ENCODE measurements at regions not wholly inside any gene's neighbourhood (a gene's known extent, or its start where the extent isn't known, plus 50 kb on each side); places are given as distances from the start of the nearest gene placed in this dataset.

DNA sequence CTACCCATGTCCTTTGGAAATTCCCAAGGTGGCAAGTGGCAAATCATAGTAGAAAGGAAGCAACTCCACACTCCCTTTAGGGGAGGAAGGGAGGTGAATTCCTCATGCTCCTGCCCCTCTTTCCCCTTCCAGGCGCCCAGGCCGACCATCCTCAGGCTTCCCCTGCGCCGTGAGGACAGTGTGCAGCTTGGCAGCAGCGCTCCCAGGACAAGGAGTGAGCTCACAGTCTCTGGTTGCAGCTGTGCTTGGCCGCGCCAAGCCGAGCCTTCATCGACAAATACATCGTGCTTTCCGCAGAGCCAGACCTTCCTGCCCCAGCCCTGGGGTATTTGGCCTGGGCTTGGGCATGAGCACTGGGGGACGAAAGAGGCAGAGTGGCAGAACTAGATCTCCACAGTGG lies 112.6 kb downstream of the ENGASE start:
- DNase-seq, result no peak

DNA sequence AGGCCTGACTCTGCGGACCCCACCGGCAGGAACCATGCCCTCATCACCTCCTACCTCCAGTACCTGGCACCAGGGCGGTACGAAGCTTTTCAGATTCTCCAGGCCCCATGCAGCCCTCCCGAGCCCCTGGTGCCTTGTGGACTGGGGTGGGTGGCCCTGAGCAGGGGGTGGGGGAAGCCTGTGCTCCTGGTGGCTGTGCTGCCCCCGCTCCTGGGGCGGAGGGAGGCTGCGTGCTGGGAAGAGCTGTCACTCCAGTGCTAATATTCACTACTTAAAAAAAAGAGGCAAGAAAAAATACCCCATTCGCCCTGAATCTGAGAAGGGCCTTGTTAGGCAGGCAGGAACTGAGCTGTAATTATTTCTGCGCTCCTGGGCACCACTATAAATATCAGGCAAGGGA lies 111.8 kb downstream of the ENGASE start:
- DNase-seq, result no peak

DNA sequence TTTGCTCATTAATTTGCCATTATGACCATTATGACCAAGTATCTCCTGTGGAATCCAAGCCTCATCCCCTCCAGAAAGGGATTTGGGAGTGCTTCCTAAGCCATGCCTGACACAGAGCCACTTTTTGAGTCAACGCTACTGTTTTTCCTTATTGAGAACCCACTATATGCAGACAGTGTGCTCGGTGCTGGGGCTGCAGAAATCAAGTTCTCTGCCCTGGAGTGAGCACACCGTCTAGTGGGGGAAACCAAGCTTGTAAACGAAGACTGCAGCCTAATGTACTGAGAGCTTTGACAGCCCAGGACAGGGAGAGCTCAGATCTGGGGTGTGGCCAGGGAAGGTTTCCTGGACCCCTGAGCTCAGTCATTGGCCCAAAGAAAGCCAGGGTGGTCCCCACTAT lies 111.0 kb downstream of the ENGASE start:
- DNase-seq, result no peak

DNA sequence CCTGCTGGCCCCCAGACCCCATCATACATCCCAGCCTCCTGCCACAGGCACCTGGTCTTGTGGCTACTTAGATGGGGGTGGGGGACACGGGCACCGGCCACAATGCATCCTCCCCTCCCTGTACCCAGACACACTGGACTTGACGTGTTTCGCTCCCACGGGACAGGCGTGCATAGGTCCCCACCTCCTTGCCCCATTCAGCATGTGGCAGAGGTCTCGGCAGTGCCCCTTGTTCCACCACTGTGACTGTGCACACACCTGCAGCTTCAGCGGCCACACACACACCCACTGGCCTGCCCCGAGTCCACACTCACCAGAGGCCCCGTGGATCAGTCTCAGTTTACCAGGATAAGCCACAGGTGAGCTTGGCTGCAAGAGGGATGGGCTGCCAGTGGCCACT lies 109.6 kb downstream of the ENGASE start:
- DNase-seq, result no peak

DNA sequence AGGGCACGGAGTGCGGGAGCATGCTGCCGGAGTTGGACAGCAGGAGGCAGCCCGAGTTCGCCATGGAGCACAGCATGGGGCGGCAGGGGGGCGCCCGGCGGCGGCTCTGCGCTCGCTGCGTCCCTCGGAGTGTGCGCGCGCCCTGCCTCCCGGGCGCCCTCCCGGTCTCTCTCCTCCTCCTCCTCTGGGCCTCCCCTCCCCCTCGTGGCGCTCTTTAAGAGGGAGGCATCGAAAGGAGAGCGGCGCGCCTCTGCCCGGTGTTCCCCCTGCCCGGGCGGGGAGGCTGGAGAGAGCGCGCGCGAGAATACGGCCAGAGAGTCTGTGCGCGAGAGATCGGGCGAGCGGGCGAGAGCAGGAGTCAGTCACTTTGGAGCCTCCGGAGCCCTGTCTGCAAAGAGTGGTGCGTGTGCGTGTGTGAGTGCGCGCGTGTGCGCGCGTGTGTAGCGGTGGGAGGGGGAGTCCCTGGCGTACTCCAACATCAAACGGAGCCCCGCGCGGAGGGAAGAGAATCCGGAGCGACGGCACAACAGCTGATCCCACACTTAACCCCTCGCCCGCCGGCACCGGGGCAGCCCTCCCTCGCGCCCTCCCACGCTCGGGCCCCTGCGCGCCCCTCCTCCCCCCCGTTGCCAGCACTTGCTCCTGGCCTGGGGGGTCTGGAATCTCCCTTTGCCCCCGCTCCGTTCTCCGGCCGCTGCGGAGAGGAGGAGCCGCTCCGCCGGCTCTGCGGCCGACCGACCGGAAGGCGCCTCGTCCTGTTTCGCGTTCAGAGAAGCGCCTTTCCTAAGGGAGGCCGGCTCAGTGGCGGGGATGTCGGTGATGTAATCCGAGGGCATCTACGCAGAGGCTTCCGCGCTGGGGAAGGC lies 108.9 kb downstream of the ENGASE start:
- no peak for DNase-seq

DNA sequence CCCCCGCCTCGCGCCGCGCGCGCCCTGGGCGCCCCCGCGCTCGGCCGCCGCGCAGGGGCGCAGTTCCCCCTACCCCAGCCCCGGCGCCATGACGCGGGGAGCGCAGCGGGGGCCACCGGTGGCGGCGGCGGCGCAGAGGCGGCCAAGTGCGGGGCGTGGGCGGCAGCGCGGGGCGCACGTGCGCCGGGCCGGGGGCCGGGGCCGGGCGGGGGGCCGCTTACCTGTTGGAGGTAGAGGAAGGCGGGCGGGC lies 108.3 kb downstream of the ENGASE start:
- DNase-seq, result no peak

DNA sequence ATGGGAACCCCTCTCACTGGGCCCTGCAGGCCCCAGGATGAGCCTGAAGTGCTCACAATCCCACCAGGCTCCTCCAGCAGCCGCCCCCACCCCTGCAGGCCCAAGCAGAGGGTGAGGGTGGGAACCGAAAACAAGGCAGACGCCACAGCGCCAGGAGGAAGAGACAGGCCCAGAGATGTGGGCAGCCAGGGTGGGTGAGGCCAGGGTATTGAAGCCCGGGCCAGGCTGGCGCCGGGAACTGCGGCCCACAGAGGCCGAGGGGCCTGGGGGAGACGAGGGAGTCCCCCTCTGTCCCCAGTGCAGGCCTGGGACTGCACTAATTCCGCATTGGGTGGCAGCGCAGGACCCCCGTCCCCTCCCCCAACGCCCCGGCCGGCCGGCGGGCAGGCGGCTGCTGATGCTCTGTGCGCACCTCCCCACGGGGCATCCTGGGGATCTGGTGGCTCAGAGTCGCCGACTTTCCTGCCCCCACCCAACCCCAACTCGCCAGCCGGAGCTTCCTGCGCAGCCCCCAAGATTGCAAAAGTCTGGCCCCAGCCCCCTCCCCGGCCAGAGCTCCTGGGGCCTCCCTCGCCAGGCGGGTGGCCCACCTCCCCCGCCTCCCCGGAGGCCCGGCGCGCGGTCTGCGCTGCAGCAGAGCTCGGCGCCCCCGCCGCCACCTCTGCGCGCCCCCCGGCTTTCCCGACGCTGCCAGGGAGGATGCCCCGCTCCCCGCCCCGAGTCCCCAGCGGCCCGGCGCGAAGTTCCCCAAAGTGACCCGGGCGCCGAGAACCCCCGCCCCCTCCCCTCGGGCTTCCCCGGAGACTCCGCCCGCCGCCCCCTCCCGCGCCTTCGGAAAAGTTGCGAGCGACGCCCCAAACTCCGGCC lies 107.8 kb downstream of the ENGASE start:
- no peak for DNase-seq

DNA sequence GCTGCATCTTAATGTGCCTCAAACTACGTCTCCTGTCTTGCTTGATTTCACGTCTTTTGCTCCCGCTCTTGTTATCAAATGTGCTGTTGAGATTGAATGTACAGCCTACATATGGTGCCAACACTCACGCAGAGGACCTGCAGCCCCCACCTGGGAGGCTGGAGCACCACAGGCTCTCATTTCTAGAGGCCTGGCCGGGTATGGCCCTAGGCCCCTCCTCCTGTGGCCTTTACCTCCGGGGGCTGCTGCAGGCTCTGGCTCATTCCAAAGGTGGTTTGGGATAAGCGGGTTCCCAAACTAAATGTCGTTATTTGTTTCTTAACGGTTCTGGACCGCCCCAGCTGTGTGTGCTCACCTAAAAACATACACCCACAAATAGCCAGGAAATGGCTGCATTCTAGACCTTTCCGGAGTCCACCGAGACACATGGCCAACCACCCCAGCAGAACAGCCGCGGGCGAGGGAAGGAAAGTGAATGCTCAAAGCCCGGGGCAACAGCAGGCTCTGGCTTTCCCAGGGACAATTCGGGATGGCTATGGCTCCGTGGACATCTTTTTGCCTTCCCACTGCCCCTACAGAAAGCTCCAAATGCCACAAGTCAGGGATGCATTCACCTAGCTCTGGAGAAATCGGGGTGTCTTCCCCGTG lies 105.9 kb downstream of the ENGASE start:
- no peak for DNase-seq

DNA sequence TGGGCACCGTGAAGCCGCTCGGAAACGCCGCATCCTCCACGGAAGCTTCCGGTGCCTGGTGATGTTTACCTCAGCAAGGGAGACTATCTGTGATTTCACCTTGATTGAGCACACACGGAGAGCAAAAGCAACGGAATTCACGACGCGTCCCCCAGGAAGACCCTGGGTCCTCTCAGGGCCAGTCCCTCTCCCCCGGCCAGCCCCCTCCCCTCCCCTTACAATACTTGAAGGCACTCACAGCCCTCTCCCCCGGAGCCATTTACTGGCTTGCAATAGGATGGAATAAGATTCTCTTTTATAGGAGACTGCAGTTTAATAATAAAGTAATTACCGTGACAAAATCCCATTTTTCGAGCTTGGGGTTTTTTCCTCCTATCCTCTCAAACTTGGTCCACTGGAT lies 104.7 kb downstream of the ENGASE start:
- DNase-seq, result no peak

DNA sequence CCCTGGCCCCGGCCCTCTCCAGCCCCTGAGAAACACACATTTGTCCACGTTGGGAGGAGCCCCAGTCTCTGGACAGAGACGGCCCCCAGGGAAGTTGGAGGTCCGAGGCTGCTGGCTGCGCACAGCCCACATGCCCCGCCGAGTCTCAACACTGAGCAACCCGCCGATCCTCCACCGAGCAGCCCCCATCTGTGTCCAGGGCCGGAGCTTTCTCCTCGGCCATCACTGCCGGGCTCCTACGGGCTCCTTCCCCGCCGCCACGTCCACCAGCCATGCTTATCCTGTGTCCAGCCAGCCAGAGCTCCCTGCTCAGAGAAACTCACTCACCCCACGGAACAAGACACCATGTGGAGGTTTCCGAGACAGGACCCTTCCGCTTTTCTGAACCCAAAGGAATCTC lies 103.3 kb downstream of the ENGASE start:
- DNase-seq, result no peak

DNA sequence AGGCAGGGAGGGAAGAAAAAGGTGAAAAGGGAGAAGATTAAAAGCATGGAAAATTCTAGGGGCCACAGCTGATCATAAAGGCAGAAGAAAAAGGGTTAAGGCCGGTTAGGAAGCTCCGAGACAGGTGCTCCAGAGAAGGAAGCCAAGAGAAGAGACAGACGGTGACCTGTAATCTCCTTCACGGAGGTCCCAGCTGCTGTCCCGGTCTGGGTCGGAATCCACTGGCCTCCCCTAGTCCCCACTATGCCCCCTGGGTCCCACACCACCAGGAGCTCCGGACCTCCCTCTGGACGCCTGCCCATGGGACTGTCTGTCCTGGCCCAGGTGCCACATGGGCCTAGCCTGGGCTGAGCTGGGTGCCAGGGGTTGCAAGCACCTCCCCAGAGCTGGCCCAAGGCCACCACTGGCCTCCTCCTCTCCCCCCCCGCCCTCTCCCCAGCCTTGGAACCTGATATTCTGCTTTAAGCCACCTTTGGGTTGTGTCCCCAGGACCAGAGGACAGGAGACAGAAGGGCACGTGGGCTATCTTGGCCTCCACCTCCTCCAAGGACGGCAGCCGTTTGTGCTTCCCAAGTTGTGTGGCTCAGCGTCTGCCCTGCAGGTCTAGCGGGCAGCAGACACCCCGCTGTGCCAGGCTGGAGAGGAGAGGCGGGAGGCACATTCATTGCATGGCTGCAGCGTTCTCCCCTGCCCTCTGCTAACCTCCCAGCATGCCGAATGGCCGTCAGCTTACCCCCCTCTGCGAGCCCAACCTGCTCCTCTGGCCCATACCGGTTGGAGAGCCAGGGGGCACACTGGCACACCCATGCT lies 102.4 kb downstream of the ENGASE start:
- DNase-seq, result no peak

DNA sequence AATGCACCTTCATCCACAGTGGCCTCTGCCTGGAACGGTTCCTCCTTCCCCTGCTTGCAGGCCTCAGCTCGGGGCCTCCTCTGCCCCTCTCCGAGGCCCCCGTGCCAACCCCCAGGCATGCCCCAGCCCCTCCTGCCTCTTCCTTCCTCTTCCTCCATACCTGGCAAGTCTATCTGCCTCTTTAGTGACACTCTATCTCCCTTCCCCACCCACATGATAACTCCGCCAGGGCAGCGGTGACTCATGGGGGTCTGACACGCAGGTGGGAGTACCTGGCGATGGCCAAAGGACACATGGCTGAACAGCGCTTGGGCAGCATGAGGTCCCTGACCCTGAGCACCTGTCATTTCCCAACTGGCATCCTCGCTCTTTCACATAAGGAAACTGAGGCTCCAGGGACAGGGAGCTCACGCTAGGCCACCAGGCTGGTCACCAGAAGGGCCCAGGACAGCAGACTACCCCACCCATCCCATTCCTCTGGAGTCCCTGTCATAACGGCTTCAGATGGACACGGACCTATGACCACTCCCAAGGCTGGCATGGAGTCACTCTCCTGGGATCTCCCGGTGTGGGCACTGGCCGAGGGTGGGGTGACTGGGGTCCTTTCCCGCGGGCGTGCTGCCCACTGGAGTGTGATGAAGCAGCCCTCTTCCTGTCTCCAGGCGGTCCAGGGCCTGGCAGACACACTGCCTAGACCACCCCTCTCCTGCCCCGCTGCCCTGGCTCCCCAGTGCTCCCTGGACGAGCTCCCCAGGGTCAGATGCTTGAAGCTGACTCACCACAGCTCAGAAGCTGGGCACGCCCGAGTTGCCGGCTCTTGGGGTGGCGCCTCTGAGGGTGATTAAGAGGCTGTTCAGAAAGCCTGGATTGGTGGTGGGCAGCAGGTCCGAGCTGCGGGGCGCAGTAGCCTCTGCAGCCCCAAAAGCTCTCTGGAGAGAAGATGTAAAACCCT lies 100.6 kb downstream of the ENGASE start:
- no peak for DNase-seq

DNA sequence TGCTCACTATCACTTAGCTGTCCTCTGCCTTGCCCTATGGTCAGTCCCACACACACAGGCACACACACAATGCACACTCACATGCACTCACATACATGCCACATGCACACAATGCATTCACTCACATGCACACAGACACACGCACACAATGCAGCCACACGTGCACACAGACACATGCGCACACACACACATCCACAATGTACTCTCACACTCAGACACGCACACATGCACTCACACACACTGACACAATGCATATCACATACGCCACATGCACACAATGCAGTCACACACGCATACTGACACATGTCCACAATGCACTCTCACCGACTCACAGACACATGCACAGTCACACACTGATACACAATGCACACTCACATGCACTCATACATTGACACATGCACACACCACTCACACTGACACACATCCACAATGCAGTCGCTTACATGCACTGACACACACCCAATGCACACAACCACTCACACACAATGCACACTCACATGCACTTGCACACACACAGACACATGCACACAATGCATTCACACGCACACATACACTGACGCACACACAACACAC lies 99.7 kb downstream of the ENGASE start:
- no peak for DNase-seq

DNA sequence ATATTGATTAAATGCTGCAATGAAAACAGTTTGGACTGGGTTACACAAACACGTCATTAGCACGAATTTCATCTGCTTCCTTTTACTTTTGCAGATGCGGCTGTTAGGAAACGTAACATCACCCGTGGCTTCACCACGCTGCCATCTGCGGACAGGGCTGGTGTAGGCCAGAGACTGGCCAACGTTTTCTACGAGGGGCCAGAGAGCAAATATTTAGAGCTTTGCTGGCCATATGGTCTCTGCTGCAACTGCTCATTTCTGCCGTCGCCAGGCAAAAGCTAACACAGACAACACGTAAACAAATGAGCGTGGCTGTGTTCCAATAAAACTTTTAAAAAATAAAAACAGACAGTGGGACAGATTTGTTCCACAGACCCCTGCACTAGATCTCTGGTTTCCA lies 96.6 kb downstream of the ENGASE start:
- DNase-seq, result no peak

DNA sequence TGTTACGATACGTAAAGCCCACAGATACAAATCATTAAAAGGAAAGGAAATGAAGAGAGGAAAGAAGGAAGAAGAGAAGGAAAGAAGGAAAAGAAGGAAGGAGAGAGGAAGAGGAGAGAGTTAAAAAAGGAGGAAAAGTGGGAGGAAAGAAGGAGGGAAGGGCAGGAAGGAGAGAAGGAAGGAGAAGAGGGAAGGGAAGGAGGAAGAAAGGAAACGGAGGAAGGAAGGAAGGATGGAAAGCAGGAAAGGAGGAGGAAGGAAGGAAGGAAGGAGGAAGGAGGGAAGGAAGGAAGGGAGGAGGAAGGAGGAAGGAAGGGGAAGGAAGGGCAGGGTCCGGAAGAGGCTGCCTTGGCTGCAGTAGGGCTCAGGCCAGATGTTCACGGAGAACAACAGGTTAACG lies 95.2 kb downstream of the ENGASE start:
- DNase-seq, result no peak

DNA sequence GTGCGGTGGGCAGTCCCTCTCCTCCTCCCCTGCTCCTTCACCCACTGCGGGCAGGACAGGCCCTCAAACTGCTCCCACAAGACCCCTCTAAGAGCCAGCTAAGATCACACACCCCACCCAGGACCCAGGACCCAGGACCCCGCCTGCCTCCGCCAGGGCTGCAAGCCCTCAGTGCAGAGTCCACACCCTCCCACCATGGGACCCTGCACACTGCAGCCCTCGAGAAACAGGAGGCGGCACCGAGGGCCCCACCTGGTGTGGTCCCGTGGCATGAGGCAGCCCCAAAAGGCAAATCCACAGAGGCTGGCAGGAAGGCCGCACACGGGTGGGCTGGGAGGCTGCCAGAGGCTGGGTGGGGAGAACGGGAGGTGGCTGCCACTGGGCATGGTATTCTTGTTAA lies 94.7 kb downstream of the ENGASE start:
- no peak for DNase-seq

DNA sequence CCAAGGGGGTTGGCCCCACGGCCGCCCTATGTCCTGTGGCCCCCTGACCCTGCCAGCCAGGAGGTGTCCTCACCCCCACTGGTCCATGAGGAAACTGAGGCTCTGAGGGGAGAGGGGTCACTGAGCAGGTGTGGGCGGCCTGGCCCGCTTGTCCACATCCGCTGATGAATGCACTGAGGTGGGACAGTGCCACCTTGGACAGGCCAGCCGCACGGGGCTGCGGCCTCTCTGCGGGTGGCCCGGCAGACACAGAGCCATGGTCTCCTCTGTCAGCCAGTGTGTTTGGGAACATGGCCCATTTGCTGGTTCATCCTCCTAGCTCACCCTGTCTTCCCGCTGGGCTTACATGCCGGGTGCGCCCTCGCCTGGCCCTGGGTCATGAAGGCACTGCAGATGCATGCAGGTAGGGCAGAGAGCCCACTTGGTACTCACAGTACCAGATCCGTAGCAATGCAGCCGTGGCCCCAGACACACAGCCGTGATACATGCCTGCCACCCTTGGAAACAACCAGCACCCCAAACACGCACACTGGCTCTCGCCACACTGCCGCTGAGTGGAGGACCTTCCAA lies 93.9 kb downstream of the ENGASE start:
- no peak for DNase-seq

DNA sequence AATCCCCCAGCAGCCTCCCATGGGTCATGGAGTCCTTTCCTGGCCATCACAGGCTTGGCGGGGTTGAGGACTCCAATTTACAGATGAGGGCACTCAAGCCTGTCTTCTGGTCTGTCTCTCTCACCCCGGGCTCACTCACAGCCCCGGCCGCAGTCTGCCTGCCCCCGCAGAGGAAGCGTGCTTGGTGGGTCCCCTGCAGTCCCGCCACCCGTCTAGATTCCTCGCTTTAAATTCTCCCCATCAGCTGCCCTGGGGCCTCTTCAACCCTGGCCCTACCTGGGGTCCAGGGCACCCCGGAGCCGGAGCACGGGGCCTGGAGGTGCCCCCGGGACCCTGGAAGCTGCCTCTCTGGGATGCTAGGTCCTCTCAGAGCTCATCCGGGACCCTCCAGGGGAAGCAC lies 92.9 kb downstream of the ENGASE start:
- no peak for DNase-seq

DNA sequence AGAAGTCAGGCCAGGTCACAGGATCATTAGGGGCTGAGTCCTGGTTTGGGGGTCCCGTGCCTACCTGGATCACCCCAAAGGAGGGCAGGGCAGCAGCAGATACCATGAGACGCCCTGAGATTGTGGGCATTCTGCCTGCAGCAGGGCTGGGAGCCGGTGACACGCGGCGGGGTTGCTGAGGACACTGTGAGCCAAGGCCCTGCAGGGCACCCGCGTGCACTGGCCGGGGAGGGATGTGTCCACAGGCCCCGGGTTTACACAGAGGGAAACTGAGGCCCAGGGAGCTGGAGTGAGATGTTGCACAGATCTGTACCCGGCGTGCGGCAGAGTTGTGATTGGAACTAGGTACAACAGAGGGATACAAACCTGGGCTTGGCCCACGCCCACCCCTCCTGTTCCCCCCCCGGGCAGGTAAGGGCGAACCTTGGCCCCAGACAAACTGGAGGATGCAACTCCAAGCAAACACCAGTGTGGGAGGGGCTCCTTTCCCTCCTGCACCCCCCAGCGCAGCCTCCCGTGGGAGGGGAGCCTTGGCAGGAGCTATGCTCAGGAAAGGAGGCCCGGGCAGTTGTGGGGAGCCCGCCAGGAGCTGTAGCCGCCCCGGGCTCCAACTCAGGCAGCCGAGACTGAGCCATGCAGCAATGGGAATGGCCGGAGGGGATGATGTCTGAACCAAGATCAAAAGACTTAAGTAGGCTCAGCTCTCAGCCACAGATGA lies 91.3 kb downstream of the ENGASE start:
- no peak for DNase-seq

DNA sequence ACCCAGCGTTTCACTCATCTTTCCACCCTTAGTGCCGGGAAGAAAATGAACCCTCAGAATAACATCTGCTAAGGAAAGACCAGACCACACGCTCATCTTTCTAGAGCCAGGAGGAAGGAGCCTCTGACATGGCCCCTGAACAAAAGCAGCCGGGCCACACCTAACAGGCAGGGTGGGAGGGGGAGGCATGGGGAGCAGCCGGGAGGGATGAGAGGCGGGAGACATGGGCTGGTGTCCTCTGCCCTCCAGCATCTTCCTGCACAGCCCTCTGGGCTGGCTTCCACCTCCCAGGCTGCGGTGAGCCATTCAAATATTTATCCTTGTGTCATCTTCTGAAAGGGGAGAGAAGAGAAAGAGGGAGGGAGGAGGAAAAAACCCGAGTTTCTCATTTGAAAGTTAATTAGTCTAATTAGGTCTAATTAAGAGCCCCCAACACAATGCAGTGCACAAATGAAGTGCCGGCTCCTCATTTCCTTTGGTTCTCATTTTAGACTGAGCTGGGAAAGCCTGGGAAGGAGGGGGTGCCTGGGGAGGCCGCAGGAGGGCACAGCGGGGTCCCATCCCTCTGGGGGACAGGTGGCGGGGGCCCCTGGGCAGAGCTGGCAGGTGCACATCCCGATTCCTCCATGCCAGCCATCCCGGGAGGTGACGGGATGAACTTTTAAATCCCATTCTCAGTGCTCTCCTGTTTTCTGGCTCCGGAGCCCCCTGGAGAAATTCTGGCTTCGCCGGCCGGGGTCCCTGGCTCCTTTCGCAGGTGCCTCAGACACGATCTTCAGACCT lies 90.5 kb downstream of the ENGASE start:
- DNase-seq, result no peak

Measured in CD4-positive, alpha-beta T cell treated with Interleukin-6 for 4 hours (primary cell).